ENCODE measurements at regions not wholly inside any gene's neighbourhood (a gene's known extent, or its start where the extent isn't known, plus 50 kb on each side); places are given as distances from the start of the nearest gene placed in this dataset.
"Not testable (repeated sequence)": the region's sequence is repeated elsewhere in the genome, so short reads cannot be mapped to it uniquely, and the experiment has no call there.

GRCh38 chr12:66746489-66747201 is 67.8 kb upstream of the GRIP1 start:
- H3K9ac ChIP-seq (ENCODE audit: low read length) = no peak overlapping the region
- peaks cover 5% of the 10 kb centered on the region for H3K4me1 ChIP-seq (ENCODE audit: control insufficient read depth, low read depth, low read length)

GRCh38 chr12:66751432-66752113 is 72.7 kb upstream of the GRIP1 start:
- H3K36me3 ChIP-seq (ENCODE audit: control insufficient read depth, low read depth, low read length) = no peaks in the 10 kb centered on the region
- no peaks in the 10 kb centered on the region for H3K27me3 ChIP-seq (ENCODE audit: control insufficient read depth, insufficient read depth, low read length)
- H3K9me3 ChIP-seq (ENCODE audit: control insufficient read depth, low read depth, low read length) = no peaks in the 10 kb centered on the region

More at GRCh38 chr12:66746489-66747201, 67.8 kb upstream of the GRIP1 start:
- H3K4me3 ChIP-seq (ENCODE audit: low read length) = no peak overlapping the region
- no peaks in the 10 kb centered on the region for H3K9me3 ChIP-seq (ENCODE audit: control insufficient read depth, low read depth, low read length)
- no peaks in the 10 kb centered on the region for H3K27me3 ChIP-seq (ENCODE audit: control insufficient read depth, insufficient read depth, low read length)
- no peaks in the 10 kb centered on the region for H3K36me3 ChIP-seq (ENCODE audit: control insufficient read depth, low read depth, low read length)
- no peak overlapping the region for H3K27ac ChIP-seq (ENCODE audit: low read length)

GRCh38 chr12:66753810-66754209 is 74.9 kb upstream of the GRIP1 start:
- Histone ChIP-seq H3K9ac (ENCODE audit: low read length) (no peak overlapping the region), H3K36me3 (ENCODE audit: control insufficient read depth, low read depth, low read length) (no peaks in the 10 kb centered on the region), H3K4me1 (ENCODE audit: control insufficient read depth, low read depth, low read length) (peaks cover 5% of the 10 kb centered on the region), H3K27me3 (ENCODE audit: control insufficient read depth, insufficient read depth, low read length) (no peaks in the 10 kb centered on the region), H3K9me3 (ENCODE audit: control insufficient read depth, low read depth, low read length) (no peaks in the 10 kb centered on the region), H3K4me3 (ENCODE audit: low read length) (no peak overlapping the region), H3K27ac (ENCODE audit: low read length) (no peak overlapping the region)

More at GRCh38 chr12:66751432-66752113, 72.7 kb upstream of the GRIP1 start:
- Histone ChIP-seq H3K27ac (ENCODE audit: low read length) (no peak overlapping the region), H3K4me1 (ENCODE audit: control insufficient read depth, low read depth, low read length) (peaks cover 6% of the 10 kb centered on the region), H3K4me3 (ENCODE audit: low read length) (no peak overlapping the region), H3K9ac (ENCODE audit: low read length) (no peak overlapping the region)

- Histone ChIP-seq H3K4me1 (ENCODE audit: control insufficient read depth, low read depth, low read length) (peaks cover 5% of the 10 kb centered on the region), H3K27me3 (ENCODE audit: control insufficient read depth, insufficient read depth, low read length) (no peaks in the 10 kb centered on the region), H3K9ac (ENCODE audit: low read length) (no peak overlapping the region), H3K4me3 (ENCODE audit: low read length) (no peak overlapping the region), H3K9me3 (ENCODE audit: control insufficient read depth, low read depth, low read length) (no peaks in the 10 kb centered on the region), H3K36me3 (ENCODE audit: control insufficient read depth, low read depth, low read length) (no peaks in the 10 kb centered on the region), H3K27ac (ENCODE audit: low read length) (no peak overlapping the region)
Measured at GRCh38 chr12:66755727-66756395, 77.0 kb upstream of the GRIP1 start.

- Histone ChIP-seq H3K36me3 (ENCODE audit: control insufficient read depth, low read depth, low read length) (no peaks in the 10 kb centered on the region), H3K9me3 (ENCODE audit: control insufficient read depth, low read depth, low read length) (no peaks in the 10 kb centered on the region), H3K9ac (ENCODE audit: low read length) (no peak overlapping the region), H3K4me3 (ENCODE audit: low read length) (no peak overlapping the region), H3K4me1 (ENCODE audit: control insufficient read depth, low read depth, low read length) (peaks cover 5% of the 10 kb centered on the region), H3K27me3 (ENCODE audit: control insufficient read depth, insufficient read depth, low read length) (no peaks in the 10 kb centered on the region), H3K27ac (ENCODE audit: low read length) (no peak overlapping the region)
Measured at GRCh38 chr12:66756631-66757030, 77.8 kb upstream of the GRIP1 start.

DNA sequence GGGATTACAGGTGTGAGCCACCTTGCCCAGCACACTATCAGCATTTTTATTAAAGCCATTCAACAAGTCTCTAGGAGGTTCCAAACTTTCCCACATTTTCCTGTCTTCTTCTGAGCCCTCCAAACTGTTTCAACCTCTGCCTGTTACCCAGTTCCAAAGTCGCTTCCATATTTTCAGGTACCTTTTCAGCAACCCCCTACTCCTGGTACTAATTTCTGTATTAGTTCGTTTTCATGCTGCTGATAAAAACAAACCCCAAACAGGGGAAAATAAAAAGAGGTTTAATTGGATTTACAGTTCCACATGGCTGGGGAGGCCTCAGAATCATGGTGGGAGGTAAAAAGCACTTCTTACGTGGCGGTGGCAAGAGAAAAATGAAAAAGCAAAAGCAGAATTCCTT is 81.2 kb upstream of the GRIP1 start:
- not testable (repeated sequence) for H3K9ac ChIP-seq (ENCODE audit: low read length); H3K36me3 ChIP-seq (ENCODE audit: control insufficient read depth, low read depth, low read length); H3K27ac ChIP-seq (ENCODE audit: low read length); H3K4me1 ChIP-seq (ENCODE audit: control insufficient read depth, low read depth, low read length); H3K4me3 ChIP-seq (ENCODE audit: low read length); H3K27me3 ChIP-seq (ENCODE audit: control insufficient read depth, insufficient read depth, low read length); H3K9me3 ChIP-seq (ENCODE audit: control insufficient read depth, low read depth, low read length)

DNA sequence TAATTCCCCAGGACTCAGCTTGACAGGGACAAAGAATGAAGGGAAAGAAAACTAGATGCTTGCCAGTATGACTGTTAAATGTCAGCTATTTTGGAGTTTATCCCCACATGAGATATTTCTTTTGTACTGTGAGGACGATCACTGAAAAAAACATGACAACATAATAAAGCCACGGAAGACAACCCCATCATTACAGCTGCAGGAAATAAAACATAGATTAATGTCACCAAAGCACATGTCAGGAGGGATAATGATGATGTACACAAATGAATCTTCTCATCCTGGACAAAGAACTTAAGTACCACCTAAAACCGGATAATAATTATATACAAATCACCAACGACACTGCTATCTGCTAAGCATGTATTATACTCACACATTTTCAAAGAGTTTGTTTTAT is 84.6 kb upstream of the GRIP1 start:
- H3K36me3 ChIP-seq (ENCODE audit: control insufficient read depth, low read depth, low read length) = no peaks in the 10 kb centered on the region
- H3K4me3 ChIP-seq (ENCODE audit: low read length) = no peak overlapping the region
- H3K4me1 ChIP-seq (ENCODE audit: control insufficient read depth, low read depth, low read length) = no peaks in the 10 kb centered on the region
- no peak overlapping the region for H3K9ac ChIP-seq (ENCODE audit: low read length)
- no peaks in the 10 kb centered on the region for H3K27me3 ChIP-seq (ENCODE audit: control insufficient read depth, insufficient read depth, low read length)
- no peak overlapping the region for H3K27ac ChIP-seq (ENCODE audit: low read length)
- H3K9me3 ChIP-seq (ENCODE audit: control insufficient read depth, low read depth, low read length) = no peaks in the 10 kb centered on the region

DNA sequence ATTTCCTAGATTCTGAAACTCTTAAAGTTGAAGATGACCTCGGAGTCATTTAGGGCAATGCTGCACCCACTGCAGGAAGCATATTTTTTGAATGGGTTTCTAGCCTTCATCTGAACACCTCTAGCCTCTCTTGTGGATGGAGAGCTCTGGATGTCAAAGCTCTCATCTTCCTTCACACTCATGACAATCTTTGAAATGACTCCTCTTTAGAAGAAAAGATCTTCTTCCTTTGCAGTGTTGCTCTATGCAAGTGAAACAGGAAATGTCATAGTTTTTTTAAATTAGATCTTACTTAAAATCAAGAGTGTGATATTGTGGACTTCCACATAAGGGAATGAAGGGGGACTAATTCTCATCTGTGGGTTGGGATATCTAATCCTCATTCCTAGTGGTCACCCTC is 86.3 kb upstream of the GRIP1 start:
- no peaks in the 10 kb centered on the region for H3K27me3 ChIP-seq (ENCODE audit: control insufficient read depth, insufficient read depth, low read length)
- H3K9ac ChIP-seq (ENCODE audit: low read length) = no peak overlapping the region
- H3K9me3 ChIP-seq (ENCODE audit: control insufficient read depth, low read depth, low read length) = no peaks in the 10 kb centered on the region
- H3K4me1 ChIP-seq (ENCODE audit: control insufficient read depth, low read depth, low read length) = no peaks in the 10 kb centered on the region
- no peaks in the 10 kb centered on the region for H3K36me3 ChIP-seq (ENCODE audit: control insufficient read depth, low read depth, low read length)
- H3K27ac ChIP-seq (ENCODE audit: low read length) = no peak overlapping the region
- H3K4me3 ChIP-seq (ENCODE audit: low read length) = no peak overlapping the region

DNA sequence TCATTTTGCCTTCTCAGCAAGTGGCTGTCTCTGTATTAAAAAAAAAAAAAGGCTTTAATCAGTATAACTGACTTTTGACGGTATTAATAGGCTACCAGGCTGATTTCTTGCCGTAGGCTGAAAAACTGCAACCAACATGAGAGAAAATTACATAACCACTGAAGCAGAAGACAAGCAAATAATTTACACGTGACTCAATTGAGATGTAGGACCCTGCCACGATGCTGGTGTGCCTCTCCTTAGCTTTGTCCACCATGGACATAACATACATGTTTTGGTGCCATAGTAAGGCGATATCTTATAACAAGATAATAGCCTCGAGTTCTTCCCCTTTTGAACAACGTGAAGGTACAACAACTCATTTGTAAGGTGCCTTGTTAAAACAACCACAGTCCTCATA is 88.7 kb upstream of the GRIP1 start:
- no peaks in the 10 kb centered on the region for H3K27me3 ChIP-seq (ENCODE audit: control insufficient read depth, insufficient read depth, low read length)
- no peak overlapping the region for H3K4me3 ChIP-seq (ENCODE audit: low read length)
- no peaks in the 10 kb centered on the region for H3K4me1 ChIP-seq (ENCODE audit: control insufficient read depth, low read depth, low read length)
- H3K9me3 ChIP-seq (ENCODE audit: control insufficient read depth, low read depth, low read length) = no peaks in the 10 kb centered on the region
- H3K27ac ChIP-seq (ENCODE audit: low read length) = no peak overlapping the region
- H3K9ac ChIP-seq (ENCODE audit: low read length) = no peak overlapping the region
- H3K36me3 ChIP-seq (ENCODE audit: control insufficient read depth, low read depth, low read length) = no peaks in the 10 kb centered on the region

DNA sequence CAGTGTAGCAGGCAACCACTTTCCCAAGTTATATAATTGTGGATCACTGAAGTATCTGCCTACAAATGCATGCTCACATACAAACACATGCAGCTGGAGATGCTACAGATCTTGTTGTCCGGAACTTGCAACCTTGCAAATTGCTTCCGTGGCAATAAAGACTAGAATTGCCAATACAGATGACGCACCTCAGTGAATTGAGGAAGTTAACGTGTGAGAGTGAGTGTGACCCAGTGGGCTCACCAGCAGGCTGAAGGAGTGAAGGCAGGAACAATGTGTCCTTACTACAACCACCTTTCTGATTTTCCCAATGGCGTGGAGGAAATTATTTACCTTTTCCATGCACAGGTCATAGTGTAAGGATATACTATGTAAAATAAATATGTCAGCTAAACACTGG is 89.4 kb upstream of the GRIP1 start:
- Histone ChIP-seq H3K27me3 (ENCODE audit: control insufficient read depth, insufficient read depth, low read length) (no peaks in the 10 kb centered on the region), H3K4me3 (ENCODE audit: low read length) (no peak overlapping the region), H3K4me1 (ENCODE audit: control insufficient read depth, low read depth, low read length) (no peaks in the 10 kb centered on the region), H3K36me3 (ENCODE audit: control insufficient read depth, low read depth, low read length) (no peaks in the 10 kb centered on the region), H3K9ac (ENCODE audit: low read length) (no peak overlapping the region), H3K9me3 (ENCODE audit: control insufficient read depth, low read depth, low read length) (no peaks in the 10 kb centered on the region), H3K27ac (ENCODE audit: low read length) (no peak overlapping the region)

DNA sequence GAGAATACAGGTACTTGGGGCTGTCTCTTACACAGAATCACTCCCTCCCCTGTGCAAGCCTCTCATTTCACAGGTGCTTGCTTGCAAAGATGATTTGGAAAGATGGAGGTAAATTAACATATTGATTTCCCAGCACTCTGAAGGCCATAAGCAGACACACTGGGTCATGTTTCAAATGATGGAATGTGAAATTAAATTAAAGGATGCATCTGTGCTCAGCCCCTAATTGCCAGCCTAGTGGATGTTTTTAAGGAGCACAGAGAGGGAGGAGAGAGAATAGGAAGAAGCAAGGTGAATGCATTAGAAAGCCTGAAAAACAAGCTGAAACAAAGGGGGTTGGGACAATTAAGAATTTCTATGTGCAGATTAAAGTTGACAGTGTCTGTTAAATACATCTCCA is 96.1 kb upstream of the GRIP1 start:
- Histone ChIP-seq H3K4me3 (ENCODE audit: low read length) (no peak overlapping the region), H3K27me3 (ENCODE audit: control insufficient read depth, insufficient read depth, low read length) (no peaks in the 10 kb centered on the region), H3K4me1 (ENCODE audit: control insufficient read depth, low read depth, low read length) (no peaks in the 10 kb centered on the region), H3K9ac (ENCODE audit: low read length) (no peak overlapping the region), H3K27ac (ENCODE audit: low read length) (no peak overlapping the region), H3K36me3 (ENCODE audit: control insufficient read depth, low read depth, low read length) (no peaks in the 10 kb centered on the region), H3K9me3 (ENCODE audit: control insufficient read depth, low read depth, low read length) (no peaks in the 10 kb centered on the region)

Data from iPS-18a (cell line).